Vagina (tissue), 2 donors: ENCODE measurements at regions not wholly inside any gene's neighbourhood (a gene's known extent, or its start where the extent isn't known, plus 50 kb on each side); places are given as distances from the start of the nearest gene placed in this dataset.
"Not testable (repeated sequence)": the region's sequence is repeated elsewhere in the genome, so short reads cannot be mapped to it uniquely, and the experiment has no call there.

Experiments
- DNase-seq, 2 donors: peaks; one replicate each; pipeline ENCODE4 v3.0.0-alpha.2; 2017; ENCODE audit errors: extremely low spot score in 2 of 2
- H3K27ac ChIP-seq: fragments of 200-600 bp; sonication (generic); one replicate; pipeline ENCODE4 v1.5.1; 2019
- H3K27me3 ChIP-seq: fragments of 200-600 bp; sonication (generic); one replicate; pipeline ENCODE4 v1.5.1; 2019
- H3K36me3 ChIP-seq, 2 donors: fragments of 200-600 bp; sonication (generic); one replicate each; pipeline ENCODE4 v1.5.1; 2017 to 2019
- H3K4me1 ChIP-seq: fragments of 200-600 bp; sonication (generic); one replicate; pipeline ENCODE4 v1.5.1; 2019
- H3K4me3 ChIP-seq, 2 donors: fragments of 200-600 bp; sonication (generic); 1 replicate in 1 of 2; 2 replicates in 1 of 2; pipeline ENCODE4 v1.5.1; 2016 to 2019
- H3K9me3 ChIP-seq: fragments of 200-600 bp; sonication (generic); one replicate; pipeline ENCODE4 v1.5.1; 2019
- POLR2A ChIP-seq, 2 donors: fragments of 450-650 bp; IDR thresholded peaks; one replicate each; pipeline ENCODE4 v1.6.1; 2017; ENCODE audit warnings: antibody characterized with exemption in 2 of 2, mild to moderate bottlenecking in 2 of 2, moderate library complexity in 2 of 2
- POLR2AphosphoS5 ChIP-seq, 2 donors: sonication (generic); formaldehyde crosslinking; IDR thresholded peaks; one replicate each; pipeline ENCODE4 v1.9.0; 2017; ENCODE audit warnings: antibody characterized with exemption in 2 of 2, mild to moderate bottlenecking in 2 of 2, low read depth in 1 of 2; ENCODE audit not compliant: insufficient read depth in 1 of 2
- intact Hi-C: fragments of 100-400 bp; cut with DNase I; formaldehyde crosslinking; loops from one replicate; pipeline ENCODE4 v1.15.1; 2023
- TF ChIP-seq, protein P1 (sequence below), 3 experiments: fragments of 450-650 bp in 2 of 3; fragments of 200-600 bp in 1 of 3; sonication (generic) in 1 of 3; IDR thresholded peaks; one replicate each; pipeline ENCODE4 v1.5.1; 2017 to 2019; ENCODE audit warnings: antibody characterized with exemption in 3 of 3, mild to moderate bottlenecking in 2 of 3, moderate library complexity in 2 of 3

DNA sequence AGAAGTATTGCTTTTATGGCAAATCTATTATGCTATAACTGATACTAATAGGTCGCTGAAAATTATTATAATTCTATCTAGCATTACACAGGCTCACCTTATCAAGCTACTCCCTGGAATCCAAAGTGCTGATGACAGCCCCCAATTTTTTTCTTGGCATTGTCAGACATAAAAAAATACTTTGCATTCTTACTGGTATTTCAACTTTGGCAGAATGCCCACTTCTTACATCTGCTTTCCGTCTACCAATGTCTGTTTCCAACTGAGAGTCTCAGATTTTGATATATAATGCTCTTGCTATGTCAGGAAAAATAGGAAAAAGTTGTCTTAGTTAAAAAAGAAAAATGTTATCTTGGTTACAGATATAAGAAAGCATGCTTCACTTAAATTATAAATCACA is 615.4 kb downstream of the C12orf50 start:
- intact Hi-C loops = no loop called here

DNA sequence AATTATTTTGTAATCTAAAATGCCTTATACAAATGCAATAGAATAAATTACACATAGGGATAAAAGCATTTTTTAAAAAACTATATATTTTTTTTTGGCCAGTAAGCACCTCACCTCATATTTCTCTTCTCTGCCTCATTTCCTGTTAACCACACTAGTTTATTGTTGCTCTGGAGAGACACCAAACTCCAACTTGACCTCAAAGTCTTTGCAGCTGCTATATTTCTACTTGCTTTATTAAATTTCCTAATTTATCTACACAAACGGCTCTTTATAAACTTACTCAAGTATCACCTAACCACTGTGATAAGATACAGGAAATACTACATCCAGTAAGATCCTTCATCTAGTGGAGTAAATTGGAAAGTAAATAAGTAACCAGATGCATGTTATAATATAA is 622.3 kb downstream of the C12orf50 start:
- intact Hi-C loops = no loop called here
- H3K9me3 ChIP-seq = no peaks in the 10 kb centered on the region
- TF ChIP-seq POLR2A (IDR thresholded peaks at IDR 0.05) (no peak), POLR2AphosphoS5 (IDR thresholded peaks at IDR 0.05; ENCODE audit: insufficient read depth in 1 of 2, low read depth in 1 of 2) (no peak)
- TF ChIP-seq, protein P1, sequence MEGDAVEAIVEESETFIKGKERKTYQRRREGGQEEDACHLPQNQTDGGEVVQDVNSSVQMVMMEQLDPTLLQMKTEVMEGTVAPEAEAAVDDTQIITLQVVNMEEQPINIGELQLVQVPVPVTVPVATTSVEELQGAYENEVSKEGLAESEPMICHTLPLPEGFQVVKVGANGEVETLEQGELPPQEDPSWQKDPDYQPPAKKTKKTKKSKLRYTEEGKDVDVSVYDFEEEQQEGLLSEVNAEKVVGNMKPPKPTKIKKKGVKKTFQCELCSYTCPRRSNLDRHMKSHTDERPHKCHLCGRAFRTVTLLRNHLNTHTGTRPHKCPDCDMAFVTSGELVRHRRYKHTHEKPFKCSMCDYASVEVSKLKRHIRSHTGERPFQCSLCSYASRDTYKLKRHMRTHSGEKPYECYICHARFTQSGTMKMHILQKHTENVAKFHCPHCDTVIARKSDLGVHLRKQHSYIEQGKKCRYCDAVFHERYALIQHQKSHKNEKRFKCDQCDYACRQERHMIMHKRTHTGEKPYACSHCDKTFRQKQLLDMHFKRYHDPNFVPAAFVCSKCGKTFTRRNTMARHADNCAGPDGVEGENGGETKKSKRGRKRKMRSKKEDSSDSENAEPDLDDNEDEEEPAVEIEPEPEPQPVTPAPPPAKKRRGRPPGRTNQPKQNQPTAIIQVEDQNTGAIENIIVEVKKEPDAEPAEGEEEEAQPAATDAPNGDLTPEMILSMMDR (IDR thresholded peaks at IDR 0.05) = no peak
- H3K27ac ChIP-seq = no peak overlapping the region
- H3K36me3 ChIP-seq = no peaks in the 10 kb centered on the region
- H3K4me1 ChIP-seq = no peaks in the 10 kb centered on the region
- DNase-seq = no peak
- no peaks in the 10 kb centered on the region for H3K27me3 ChIP-seq
- H3K4me3 ChIP-seq = no peak overlapping the region

More for the DNA sequence above, 615.4 kb downstream of the C12orf50 start:
- no peak for DNase-seq
- H3K4me3 ChIP-seq = no peak overlapping the region
- H3K9me3 ChIP-seq = no peaks in the 10 kb centered on the region
- H3K36me3 ChIP-seq = no peaks in the 10 kb centered on the region
- H3K27me3 ChIP-seq = no peaks in the 10 kb centered on the region
- no peaks in the 10 kb centered on the region for H3K4me1 ChIP-seq
- H3K27ac ChIP-seq = no peak overlapping the region
- TF ChIP-seq POLR2A (IDR thresholded peaks at IDR 0.05) = no peak
- no peak for TF ChIP-seq POLR2AphosphoS5 (IDR thresholded peaks at IDR 0.05; ENCODE audit: insufficient read depth in 1 of 2, low read depth in 1 of 2)
- TF ChIP-seq, protein P1 (IDR thresholded peaks at IDR 0.05) = no peak

DNA sequence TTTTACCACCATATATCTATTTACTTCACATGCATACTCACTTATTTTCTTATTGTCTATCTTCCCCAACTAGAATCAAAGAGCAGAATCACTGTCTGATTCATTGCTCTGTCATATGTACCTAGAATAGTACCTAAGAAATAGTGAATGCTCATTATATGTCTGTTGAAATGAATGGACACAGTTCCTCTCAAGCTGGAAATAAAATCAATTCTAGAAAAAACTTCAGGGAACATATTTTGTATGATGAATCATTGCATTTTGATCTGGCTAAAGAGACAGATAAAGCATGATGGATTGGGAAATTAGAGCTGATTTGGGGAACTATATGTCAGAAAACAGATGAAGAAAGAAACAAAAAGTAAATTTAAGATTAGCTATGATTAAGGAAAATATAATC is 623.3 kb downstream of the C12orf50 start:
- no peaks in the 10 kb centered on the region for H3K27me3 ChIP-seq
- no peaks in the 10 kb centered on the region for H3K4me1 ChIP-seq
- no peak overlapping the region for H3K4me3 ChIP-seq
- H3K9me3 ChIP-seq = no peaks in the 10 kb centered on the region
- no peaks in the 10 kb centered on the region for H3K36me3 ChIP-seq
- TF ChIP-seq, protein P1 (IDR thresholded peaks at IDR 0.05) = no peak
- TF ChIP-seq POLR2AphosphoS5 (IDR thresholded peaks at IDR 0.05; ENCODE audit: insufficient read depth in 1 of 2, low read depth in 1 of 2) = no peak
- no peak for TF ChIP-seq POLR2A (IDR thresholded peaks at IDR 0.05)
- intact Hi-C loops = no loop called here
- DNase-seq = no peak
- no peak overlapping the region for H3K27ac ChIP-seq

DNA sequence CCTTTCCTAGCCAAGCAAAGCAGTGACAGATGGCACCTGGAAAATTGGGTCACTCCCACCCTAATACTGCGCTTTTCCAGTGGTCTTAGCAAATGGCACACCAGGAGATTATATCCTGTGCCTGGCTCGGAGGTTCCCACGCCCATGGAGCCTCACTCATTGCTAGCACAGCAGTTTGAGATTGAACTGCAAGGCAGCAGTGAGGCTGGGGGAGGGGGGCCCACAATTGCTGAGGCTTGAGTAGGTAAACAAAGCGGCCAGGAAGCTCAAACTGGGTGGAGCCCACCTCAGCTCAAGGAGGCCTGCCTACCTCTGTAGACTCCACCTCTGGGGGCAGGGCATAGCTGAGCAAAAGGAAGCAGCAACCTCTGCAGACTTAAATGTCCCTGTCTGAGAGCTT is 635.0 kb downstream of the C12orf50 start:
- H3K27ac ChIP-seq, intact Hi-C loops, H3K27me3 ChIP-seq, H3K36me3 ChIP-seq, H3K9me3 ChIP-seq, DNase-seq, H3K4me3 ChIP-seq, H3K4me1 ChIP-seq: not testable (repeated sequence)

DNA sequence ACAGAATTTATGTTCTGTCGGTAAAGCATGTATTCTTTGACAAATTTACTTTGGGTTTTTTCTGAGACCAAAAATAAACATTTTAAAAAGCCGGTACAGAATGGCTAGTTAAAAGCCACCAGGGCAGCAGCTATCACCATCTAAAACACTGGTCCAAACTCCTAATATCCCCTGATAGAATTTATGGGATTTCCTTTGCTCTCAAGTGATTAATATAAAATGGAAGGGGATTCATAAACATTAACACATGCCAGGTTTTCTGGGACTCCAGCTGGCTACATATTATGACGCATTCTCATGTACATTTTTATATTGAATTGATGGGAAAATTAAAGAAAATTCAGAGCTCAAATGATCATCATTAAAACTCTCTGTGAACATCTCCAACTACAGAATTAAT is 640.8 kb downstream of the C12orf50 start:
- H3K27me3 ChIP-seq = no peaks in the 10 kb centered on the region
- no peaks in the 10 kb centered on the region for H3K9me3 ChIP-seq
- no peak overlapping the region for H3K4me3 ChIP-seq
- H3K36me3 ChIP-seq = no peaks in the 10 kb centered on the region
- TF ChIP-seq, protein P1 (IDR thresholded peaks at IDR 0.05) = no peak
- no peak for TF ChIP-seq POLR2AphosphoS5 (IDR thresholded peaks at IDR 0.05; ENCODE audit: insufficient read depth in 1 of 2, low read depth in 1 of 2)
- TF ChIP-seq POLR2A (IDR thresholded peaks at IDR 0.05) = no peak
- no peak for DNase-seq
- H3K27ac ChIP-seq = no peak overlapping the region
- H3K4me1 ChIP-seq = no peaks in the 10 kb centered on the region
- intact Hi-C loops = no loop called here

DNA sequence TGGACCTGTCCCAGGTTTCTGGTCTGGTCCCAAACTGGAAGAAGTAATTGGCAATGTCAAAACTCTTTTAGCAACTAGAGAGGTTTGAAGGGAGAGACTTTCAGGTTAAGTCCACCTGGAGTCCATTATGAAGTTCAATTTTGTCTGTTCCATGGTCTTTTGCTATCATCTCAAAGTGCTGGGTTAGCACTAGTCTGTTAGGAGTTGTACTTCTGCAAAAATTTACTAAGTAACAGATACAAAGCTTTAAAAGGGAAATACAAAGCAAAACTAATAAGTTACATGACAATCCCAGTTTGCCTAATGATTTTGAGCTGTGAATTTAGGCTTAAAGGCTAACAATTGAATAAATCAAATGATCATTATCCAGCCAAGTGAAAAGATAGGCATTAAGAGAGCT is 643.9 kb downstream of the C12orf50 start:
- intact Hi-C loops = no loop called here
- Histone ChIP-seq H3K27me3 (no peaks in the 10 kb centered on the region), H3K4me3 (no peak overlapping the region), H3K4me1 (no peaks in the 10 kb centered on the region), H3K9me3 (no peaks in the 10 kb centered on the region), H3K27ac (no peak overlapping the region), H3K36me3 (no peaks in the 10 kb centered on the region)
- no peak for DNase-seq
- no peak for TF ChIP-seq POLR2A (IDR thresholded peaks at IDR 0.05)
- TF ChIP-seq, protein P1 (IDR thresholded peaks at IDR 0.05) = no peak
- no peak for TF ChIP-seq POLR2AphosphoS5 (IDR thresholded peaks at IDR 0.05; ENCODE audit: insufficient read depth in 1 of 2, low read depth in 1 of 2)
